Epithelial cell of proximal tubule (primary cell): ENCODE measurements at regions not wholly inside any gene's neighbourhood (a gene's known extent, or its start where the extent isn't known, plus 50 kb on each side); places are given as distances from the start of the nearest gene placed in this dataset.

ENCODE experiments used
- DNase-seq: peaks from one replicate; pipeline ENCODE4 v3.0.0-alpha.2; 2011; ENCODE audit warnings: low read depth
- H3K4me3 ChIP-seq: 2 replicates; pipeline ENCODE4 v1.5.1; 2011; ENCODE audit warnings: low read depth, mild to moderate bottlenecking, low read length
- CTCF ChIP-seq: conservative IDR thresholded peaks from 2 replicates; pipeline ENCODE4 v1.5.1; 2012; ENCODE audit warnings: low read depth, mild to moderate bottlenecking, low read length

- H3K4me3 ChIP-seq = no peak overlapping the region
- TF ChIP-seq CTCF = no peak
- DNase-seq = no peak
Observed at GRCh38 chr4:162410854-162411253, 247.1 kb upstream of the FSTL5 start.

- DNase-seq = no peak
- H3K4me3 ChIP-seq = no peak overlapping the region
- TF ChIP-seq CTCF = no peak
Observed at GRCh38 chr4:162409048-162409447, 245.2 kb upstream of the FSTL5 start.

GRCh38 chr4:162408309-162408708 lies 244.5 kb upstream of the FSTL5 start:
- no peak overlapping the region for H3K4me3 ChIP-seq
- no peak for TF ChIP-seq CTCF
- no peak for DNase-seq

- DNase-seq = no peak
- TF ChIP-seq CTCF = no peak
- H3K4me3 ChIP-seq = no peak overlapping the region
Observed at GRCh38 chr4:162406637-162407365, 243.0 kb upstream of the FSTL5 start.

GRCh38 chr4:162403932-162404331 lies 240.1 kb upstream of the FSTL5 start:
- no peak for TF ChIP-seq CTCF
- no peak for DNase-seq
- no peak overlapping the region for H3K4me3 ChIP-seq

GRCh38 chr4:162403419-162403818 lies 239.6 kb upstream of the FSTL5 start:
- TF ChIP-seq CTCF = no peak
- DNase-seq = no peak
- no peak overlapping the region for H3K4me3 ChIP-seq

- no peak overlapping the region for H3K4me3 ChIP-seq
- no peak for TF ChIP-seq CTCF
- DNase-seq = no peak
Observed at GRCh38 chr4:162401021-162401420, 237.2 kb upstream of the FSTL5 start.
